Ovary (tissue), 3 donors: ENCODE measurements at regions not wholly inside any gene's neighbourhood (a gene's known extent, or its start where the extent isn't known, plus 50 kb on each side); places are given as distances from the start of the nearest gene placed in this dataset.

Experiments used
- CTCF ChIP-seq, 3 donors: fragments of 450-650 bp in 2 of 3; fragments of 200-600 bp in 1 of 3; IDR thresholded peaks; one replicate each; pipeline versions ENCODE4 v1.5.1 to v1.8.0; 2016 to 2022; ENCODE audit warnings: antibody characterized with exemption in 3 of 3, mild to moderate bottlenecking in 1 of 3
- EP300 ChIP-seq: sonication (generic); formaldehyde crosslinking; IDR thresholded peaks from one replicate; pipeline ENCODE4 v1.6.1; 2017; ENCODE audit warnings: antibody characterized with exemption
- POLR2A ChIP-seq: fragments of 450-650 bp; IDR thresholded peaks from one replicate; pipeline ENCODE4 v1.6.1; 2017; ENCODE audit warnings: antibody characterized with exemption, mild to moderate bottlenecking, moderate library complexity
- donor health status: DM: no; HTN: no; CAD: no.

GRCh38 chr9:129440435-129441186 lies 180.3 kb downstream of the C9orf50 start:
- TF ChIP-seq CTCF (IDR thresholded peaks at IDR 0.05) (no peak), EP300 (no peak), POLR2A (no peak)
